OCI-LY3 (cell line): ENCODE measurements at regions not wholly inside any gene's neighbourhood (a gene's known extent, or its start where the extent isn't known, plus 50 kb on each side); places are given as distances from the start of the nearest gene placed in this dataset.

Experiments used
- H2AFZ ChIP-seq: fragments of 200-600, 300-600 bp; shearing (Covaris generic); 2 replicates; pipeline ENCODE4 v1.6.0; 2014; ENCODE audit warnings: antibody characterized with exemption, low read depth, low read length
- H3K27ac ChIP-seq: fragments of 200-600, 300-600 bp; sonication (generic); 2 replicates; pipeline ENCODE4 v1.5.1; 2014; ENCODE audit warnings: mild to moderate bottlenecking, low read length, moderate library complexity, mixed read lengths
- H3K27me3 ChIP-seq: fragments of 200-600, 300-600 bp; sonication (generic); 2 replicates; pipeline ENCODE4 v1.6.1; 2014; ENCODE audit warnings: low read depth, low read length, mixed read lengths
- H3K36me3 ChIP-seq: fragments of 200-600, 300-600 bp; sonication (generic); replicated peaks from 2 replicates; pipeline ENCODE3; 2014; ENCODE audit warnings: low read depth, low read length, mixed read lengths
- H3K4me1 ChIP-seq: fragments of 300-600, 200-600 bp; sonication (generic); 2 replicates; pipeline ENCODE4 v1.6.1; 2014; ENCODE audit warnings: low read length, mixed read lengths
- H3K4me2 ChIP-seq: fragments of 200-600, 300-600 bp; sonication (generic); 2 replicates; pipeline ENCODE4 v1.6.1; 2014; ENCODE audit warnings: low read length, mixed read lengths
- H3K4me3 ChIP-seq: fragments of 300-600, 200-600 bp; sonication (generic); 2 replicates; pipeline ENCODE4 v1.5.1; 2014; ENCODE audit warnings: antibody characterized with exemption, mild to moderate bottlenecking, low read length, moderate library complexity
- H3K79me2 ChIP-seq: fragments of 300-600, 200-600 bp; shearing (Covaris generic); 2 replicates; pipeline ENCODE4 v1.6.1; 2014; ENCODE audit warnings: mild to moderate bottlenecking, low read length, mixed read lengths
- H3K9ac ChIP-seq: fragments of 300-600, 200-600 bp; shearing (Covaris generic); 2 replicates; pipeline ENCODE4 v1.6.0; 2014; ENCODE audit warnings: mild to moderate bottlenecking, low read length, moderate library complexity
- H3K9me3 ChIP-seq: fragments of 200-600, 300-600 bp; shearing (Covaris generic); 2 replicates; pipeline ENCODE4 v1.6.1; 2014; ENCODE audit warnings: low read length, mixed read lengths; ENCODE audit not compliant: insufficient read depth
- H4K20me1 ChIP-seq: fragments of 200-600, 300-600 bp; sonication (generic); 2 replicates; pipeline ENCODE4 v1.6.1; 2016; ENCODE audit warnings: low read length, mixed read lengths; ENCODE audit not compliant: insufficient read depth
- CTCF ChIP-seq: fragments of 200-600, 300-600 bp; sonication (generic); IDR thresholded peaks from 2 replicates; pipeline ENCODE4 v1.5.1; 2014; ENCODE audit warnings: antibody characterized with exemption, low read length, low read depth
- EZH2phosphoT487 ChIP-seq: fragments of 200-600 bp; shearing (Covaris generic); IDR thresholded peaks from 2 replicates; pipeline ENCODE4 v1.6.1; 2018; ENCODE audit warnings: antibody characterized with exemption, mixed run types, low read depth

DNA sequence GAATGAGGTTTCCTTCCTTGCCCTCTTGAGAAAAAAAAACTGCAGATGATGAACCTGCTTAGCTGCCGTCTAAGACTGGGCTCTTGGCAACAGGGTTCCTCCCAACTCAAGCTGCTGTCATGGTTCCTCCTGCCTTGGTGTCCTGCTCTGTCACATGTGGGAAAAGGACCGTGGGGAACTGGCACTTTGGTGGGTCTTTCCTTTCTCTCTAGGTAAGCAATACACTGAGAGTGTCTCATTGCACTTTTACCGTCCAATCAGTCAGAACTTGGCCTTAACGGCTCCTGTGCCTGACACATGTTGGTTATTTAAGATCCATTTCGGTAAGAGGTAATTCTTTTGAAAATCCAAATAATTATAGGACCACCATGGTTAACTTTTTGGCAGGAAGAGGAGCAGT lies 60.8 kb upstream of the RNF152 start:
- Histone ChIP-seq H3K4me3 (no peak overlapping the region), H2AFZ (no peak overlapping the region), H3K9ac (no peak overlapping the region), H3K4me2 (no peak overlapping the region), H3K9me3 (no peaks in the 10 kb centered on the region), H4K20me1 (peaks cover 90% of the 10 kb centered on the region), H3K4me1 (peaks cover 20% of the 10 kb centered on the region), H3K36me3 (no peaks in the 10 kb centered on the region), H3K79me2 (no peaks in the 10 kb centered on the region), H3K27me3 (peaks cover 87% of the 10 kb centered on the region), H3K27ac (no peak overlapping the region)
- TF ChIP-seq EZH2phosphoT487 = no peak
- TF ChIP-seq CTCF = no peak

DNA sequence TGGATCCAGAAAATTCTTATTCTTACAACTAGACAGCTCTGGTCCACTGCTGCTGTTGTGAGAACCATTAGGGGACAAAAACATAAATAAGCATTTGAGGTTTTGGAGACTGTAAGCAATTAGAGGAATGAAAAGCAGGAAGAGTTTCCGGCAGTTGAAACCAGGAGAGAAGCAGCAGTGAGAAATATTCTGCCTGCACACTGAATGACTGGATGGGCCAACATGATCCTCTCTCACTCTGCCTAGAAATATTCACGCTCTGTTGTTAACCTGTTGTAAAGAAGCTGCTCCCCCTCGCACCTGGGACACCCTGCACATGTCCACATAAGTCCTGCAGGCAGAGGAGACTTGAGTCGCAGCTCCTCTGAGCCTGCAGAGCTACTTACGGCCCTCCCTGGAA lies 60.4 kb upstream of the RNF152 start:
- Histone ChIP-seq H3K36me3 (no peaks in the 10 kb centered on the region), H3K4me3 (no peak overlapping the region), H3K79me2 (no peaks in the 10 kb centered on the region), H4K20me1 (peaks cover 90% of the 10 kb centered on the region), H2AFZ (no peak overlapping the region), H3K9ac (no peak overlapping the region), H3K9me3 (no peaks in the 10 kb centered on the region), H3K27me3 (peaks cover 87% of the 10 kb centered on the region), H3K27ac (no peak overlapping the region), H3K4me1 (peaks cover 20% of the 10 kb centered on the region), H3K4me2 (no peak overlapping the region)
- TF ChIP-seq EZH2phosphoT487 = no peak
- no peak for TF ChIP-seq CTCF

GRCh38 chr18:61951396-61951795 lies 58.6 kb upstream of the RNF152 start:
- Histone ChIP-seq H2AFZ (no peak overlapping the region), H3K27ac (no peak overlapping the region), H3K9me3 (no peaks in the 10 kb centered on the region), H3K4me2 (peak overlapping the region; percentile 44), H4K20me1 (peaks cover 89% of the 10 kb centered on the region), H3K36me3 (no peaks in the 10 kb centered on the region), H3K79me2 (no peaks in the 10 kb centered on the region), H3K27me3 (peaks cover 88% of the 10 kb centered on the region), H3K4me1 (peaks cover 20% of the 10 kb centered on the region), H3K4me3 (no peak overlapping the region), H3K9ac (no peak overlapping the region)
- TF ChIP-seq EZH2phosphoT487 = no peak
- no peak for TF ChIP-seq CTCF

GRCh38 chr18:61950371-61950770 lies 57.6 kb upstream of the RNF152 start:
- H3K4me2 ChIP-seq = no peak overlapping the region

More at GRCh38 chr18:61950371-61950770, 57.6 kb upstream of the RNF152 start:
- H3K27me3 ChIP-seq = peaks cover 88% of the 10 kb centered on the region
- no peaks in the 10 kb centered on the region for H3K36me3 ChIP-seq
- no peak overlapping the region for H3K9ac ChIP-seq
- no peak for TF ChIP-seq CTCF
- TF ChIP-seq EZH2phosphoT487 = no peak; the same call in 1 of the 2 replicates
- peaks cover 11% of the 10 kb centered on the region for H3K4me1 ChIP-seq
- no peak overlapping the region for H3K27ac ChIP-seq
- no peaks in the 10 kb centered on the region for H3K9me3 ChIP-seq
- H3K4me3 ChIP-seq = no peak overlapping the region
- no peaks in the 10 kb centered on the region for H3K79me2 ChIP-seq
- H2AFZ ChIP-seq = no peak overlapping the region
- H4K20me1 ChIP-seq = peaks cover 79% of the 10 kb centered on the region
